Spleen (tissue), 7 donors: ENCODE measurements at regions not wholly inside any gene's neighbourhood (a gene's known extent, or its start where the extent isn't known, plus 50 kb on each side); places are given as distances from the start of the nearest gene placed in this dataset.

Experiments
- POLR2A ChIP-seq, 3 donors: fragments of 450-650 bp; IDR thresholded peaks; one replicate each; pipeline ENCODE4 v1.5.1; 2017; ENCODE audit warnings: antibody characterized with exemption in 3 of 3, mild to moderate bottlenecking in 1 of 3
- POLR2AphosphoS5 ChIP-seq, 3 donors: sonication (generic); formaldehyde crosslinking; IDR thresholded peaks; one replicate each; pipeline ENCODE4 v1.5.1; 2017; ENCODE audit warnings: antibody characterized with exemption in 3 of 3
- TF ChIP-seq, protein P1 (sequence below), 11 experiments: fragments of 200-600 bp in 7 of 11; fragments of 450-650 bp in 4 of 11; sonication (generic) in 4 of 11; IDR thresholded peaks in 8 of 11; conservative IDR thresholded peaks in 3 of 11; 1 replicate in 7 of 11; 2 replicates in 4 of 11; pipeline versions ENCODE4 v1.4.0 to v1.8.0; 2016 to 2021; ENCODE audit warnings: antibody characterized with exemption in 11 of 11, inconsistent platforms in 4 of 11, mild to moderate bottlenecking in 1 of 11
- donor health status: DM: no; HTN: no; CAD: no; lungs with moderate emphysema.
- donor health status: DM: no; HTN: no; CAD: no.
- donor health status: DM: no; HTN: no; CAD: no.

DNA sequence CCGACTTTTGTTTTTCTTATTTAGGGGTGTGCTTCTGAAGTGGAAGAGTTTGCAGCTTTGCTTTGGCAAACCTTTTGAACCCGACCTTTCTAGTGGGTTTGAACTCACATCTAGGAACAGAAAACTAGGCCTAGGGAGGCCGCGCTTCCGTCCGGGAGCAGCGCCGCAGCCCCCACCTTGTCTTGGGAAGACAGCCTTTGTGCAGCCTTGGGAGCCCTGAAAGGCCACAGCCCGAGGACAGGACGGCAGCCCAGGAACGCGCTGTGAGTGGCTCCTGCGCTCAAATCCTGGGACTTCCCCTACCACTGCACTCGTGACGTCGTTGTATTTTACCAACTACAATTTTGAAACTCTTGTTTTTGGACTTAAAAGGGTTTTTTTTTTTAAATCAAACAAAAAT is 53.7 kb upstream of the ZNF267 start:
- TF ChIP-seq, protein P1, sequence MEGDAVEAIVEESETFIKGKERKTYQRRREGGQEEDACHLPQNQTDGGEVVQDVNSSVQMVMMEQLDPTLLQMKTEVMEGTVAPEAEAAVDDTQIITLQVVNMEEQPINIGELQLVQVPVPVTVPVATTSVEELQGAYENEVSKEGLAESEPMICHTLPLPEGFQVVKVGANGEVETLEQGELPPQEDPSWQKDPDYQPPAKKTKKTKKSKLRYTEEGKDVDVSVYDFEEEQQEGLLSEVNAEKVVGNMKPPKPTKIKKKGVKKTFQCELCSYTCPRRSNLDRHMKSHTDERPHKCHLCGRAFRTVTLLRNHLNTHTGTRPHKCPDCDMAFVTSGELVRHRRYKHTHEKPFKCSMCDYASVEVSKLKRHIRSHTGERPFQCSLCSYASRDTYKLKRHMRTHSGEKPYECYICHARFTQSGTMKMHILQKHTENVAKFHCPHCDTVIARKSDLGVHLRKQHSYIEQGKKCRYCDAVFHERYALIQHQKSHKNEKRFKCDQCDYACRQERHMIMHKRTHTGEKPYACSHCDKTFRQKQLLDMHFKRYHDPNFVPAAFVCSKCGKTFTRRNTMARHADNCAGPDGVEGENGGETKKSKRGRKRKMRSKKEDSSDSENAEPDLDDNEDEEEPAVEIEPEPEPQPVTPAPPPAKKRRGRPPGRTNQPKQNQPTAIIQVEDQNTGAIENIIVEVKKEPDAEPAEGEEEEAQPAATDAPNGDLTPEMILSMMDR (IDR thresholded peaks at IDR 0.05 in 8 of 11, conservative IDR thresholded peaks at IDR 0.05 in 3 of 11): no peak
- no peak for TF ChIP-seq POLR2AphosphoS5 (IDR thresholded peaks at IDR 0.05)
- TF ChIP-seq POLR2A (IDR thresholded peaks at IDR 0.05): no peak
